Mucosa of descending colon (tissue), 3 donors: ENCODE measurements at regions not wholly inside any gene's neighbourhood (a gene's known extent, or its start where the extent isn't known, plus 50 kb on each side); places are given as distances from the start of the nearest gene placed in this dataset.

Experiments used
- ATAC-seq: fragments of 200-7000 bp; cut with Tn5 transposase; one replicate; pipeline ENCODE4 v1.9.1; 2020; ENCODE audit warnings: mild to moderate bottlenecking, moderate library complexity
- DNase-seq, 3 donors: peaks; one replicate each; pipeline ENCODE4 v3.0.0-alpha.2; 2020
- H3K36me3 ChIP-seq: fragments of 200-600 bp; one replicate; pipeline ENCODE4 v1.8.0; 2021; ENCODE audit warnings: low read depth, mild to moderate bottlenecking
- H3K4me1 ChIP-seq: fragments of 200-600 bp; one replicate; pipeline ENCODE4 v1.8.0; 2021; ENCODE audit warnings: low read depth, mild to moderate bottlenecking
- H3K4me3 ChIP-seq: fragments of 200-600 bp; one replicate; pipeline ENCODE4 v1.8.0; 2021; ENCODE audit warnings: mild to moderate bottlenecking
- H3K9me3 ChIP-seq: fragments of 200-600 bp; one replicate; pipeline ENCODE4 v1.8.0; 2021; ENCODE audit warnings: mild to moderate bottlenecking
- intact Hi-C, 2 donors: fragments of 100-400 bp; cut with DNase I in 1 of 2; cut with micrococcal nuclease in 1 of 2; formaldehyde crosslinking; loops; one replicate each; pipeline versions ENCODE4 v1.11.0 to v1.11.1; 2022; cut with DNase I, micrococcal nuclease
- TF ChIP-seq, protein P1 (sequence below): fragments of 200-600 bp; IDR thresholded peaks from one replicate; pipeline ENCODE4 v1.8.0; 2022; ENCODE audit warnings: antibody characterized with exemption, mild to moderate bottlenecking
- donor health status: DM: no; HTN: no; CAD: no; lungs with moderate emphysema.
- donor health status: DM: no; HTN: no; CAD: no.
- donor health status: DM: no; HTN: yes; CAD: no.

DNA sequence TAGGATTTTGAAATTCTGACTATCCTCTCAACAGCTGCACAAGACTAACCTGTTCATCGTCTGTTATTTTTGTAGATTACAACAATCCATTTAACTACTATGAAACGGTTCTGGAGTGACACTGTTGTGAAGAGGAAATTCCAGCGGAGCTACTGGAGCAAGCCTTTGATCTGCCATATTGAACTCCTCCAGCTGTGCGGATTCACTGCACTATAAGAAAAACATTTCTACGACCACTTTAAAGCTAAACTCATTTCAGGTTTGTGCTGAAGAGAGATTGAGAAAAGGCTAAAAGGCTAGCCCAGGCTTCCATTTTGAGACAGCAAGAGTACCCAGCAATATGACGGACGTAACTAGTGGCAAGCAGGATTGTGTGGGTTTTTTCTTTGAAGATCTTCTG, 104.9 kb upstream of the ANKH start:
- intact Hi-C loops = no loop called here
- no peak overlapping the region for H3K4me3 ChIP-seq
- H3K4me1 ChIP-seq = peaks cover 6% of the 10 kb centered on the region
- H3K9me3 ChIP-seq = no peaks in the 10 kb centered on the region
- no peak for ATAC-seq
- H3K36me3 ChIP-seq = no peaks in the 10 kb centered on the region
- TF ChIP-seq, protein P1, sequence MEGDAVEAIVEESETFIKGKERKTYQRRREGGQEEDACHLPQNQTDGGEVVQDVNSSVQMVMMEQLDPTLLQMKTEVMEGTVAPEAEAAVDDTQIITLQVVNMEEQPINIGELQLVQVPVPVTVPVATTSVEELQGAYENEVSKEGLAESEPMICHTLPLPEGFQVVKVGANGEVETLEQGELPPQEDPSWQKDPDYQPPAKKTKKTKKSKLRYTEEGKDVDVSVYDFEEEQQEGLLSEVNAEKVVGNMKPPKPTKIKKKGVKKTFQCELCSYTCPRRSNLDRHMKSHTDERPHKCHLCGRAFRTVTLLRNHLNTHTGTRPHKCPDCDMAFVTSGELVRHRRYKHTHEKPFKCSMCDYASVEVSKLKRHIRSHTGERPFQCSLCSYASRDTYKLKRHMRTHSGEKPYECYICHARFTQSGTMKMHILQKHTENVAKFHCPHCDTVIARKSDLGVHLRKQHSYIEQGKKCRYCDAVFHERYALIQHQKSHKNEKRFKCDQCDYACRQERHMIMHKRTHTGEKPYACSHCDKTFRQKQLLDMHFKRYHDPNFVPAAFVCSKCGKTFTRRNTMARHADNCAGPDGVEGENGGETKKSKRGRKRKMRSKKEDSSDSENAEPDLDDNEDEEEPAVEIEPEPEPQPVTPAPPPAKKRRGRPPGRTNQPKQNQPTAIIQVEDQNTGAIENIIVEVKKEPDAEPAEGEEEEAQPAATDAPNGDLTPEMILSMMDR = no peak
- DNase-seq = no peak

DNA sequence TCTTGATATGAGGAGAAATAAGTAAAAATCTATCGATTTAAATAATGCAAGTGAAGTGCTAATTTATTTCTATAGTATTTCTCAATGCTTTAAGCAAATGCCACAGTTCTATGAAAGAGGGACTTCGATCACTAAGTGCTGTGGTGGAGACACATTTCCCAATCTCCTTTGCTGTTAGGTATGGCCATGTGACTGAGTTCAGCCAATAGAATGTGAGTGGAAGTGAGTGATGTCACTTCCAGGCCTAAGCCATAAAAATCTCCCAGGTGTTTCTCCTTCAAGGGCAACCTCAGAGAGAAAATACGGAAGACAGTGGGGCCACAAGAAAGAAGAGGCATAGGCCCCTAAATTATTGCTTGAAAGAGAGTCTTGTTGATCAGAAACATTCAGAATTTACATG, 100.3 kb upstream of the ANKH start:
- no peak for DNase-seq

DNA sequence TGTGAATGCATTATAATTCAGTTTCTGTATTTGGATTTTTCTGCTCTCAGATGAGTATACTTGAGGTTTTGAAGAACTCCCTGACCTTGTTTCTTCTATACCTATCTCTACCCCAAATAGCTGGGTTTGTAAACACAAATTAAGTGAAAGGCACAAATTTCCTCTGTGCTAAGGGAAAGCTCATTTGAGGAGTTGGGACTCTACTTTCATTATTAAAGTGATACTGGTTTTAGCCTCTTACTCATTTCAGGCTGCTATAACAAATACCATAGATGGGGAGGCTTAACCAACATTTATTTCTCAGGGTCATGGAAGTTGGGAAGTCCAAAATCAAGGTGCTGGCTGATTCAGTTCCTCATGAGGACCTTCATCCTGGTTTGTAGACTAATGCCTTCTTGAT, 97.2 kb upstream of the ANKH start:
- H3K4me3 ChIP-seq = no peak overlapping the region
- no peaks in the 10 kb centered on the region for H3K4me1 ChIP-seq
- DNase-seq (no peak), ATAC-seq (no peak)
- H3K36me3 ChIP-seq = no peaks in the 10 kb centered on the region
- intact Hi-C loops = no loop called here
- TF ChIP-seq, protein P1 = no peak
- no peaks in the 10 kb centered on the region for H3K9me3 ChIP-seq

More for the DNA sequence above, 100.3 kb upstream of the ANKH start:
- H3K36me3 ChIP-seq = no peaks in the 10 kb centered on the region
- H3K9me3 ChIP-seq = no peaks in the 10 kb centered on the region
- no peak overlapping the region for H3K4me3 ChIP-seq
- no peak for ATAC-seq
- TF ChIP-seq, protein P1 = no peak
- intact Hi-C loops = no loop called here
- H3K4me1 ChIP-seq = no peaks in the 10 kb centered on the region

DNA sequence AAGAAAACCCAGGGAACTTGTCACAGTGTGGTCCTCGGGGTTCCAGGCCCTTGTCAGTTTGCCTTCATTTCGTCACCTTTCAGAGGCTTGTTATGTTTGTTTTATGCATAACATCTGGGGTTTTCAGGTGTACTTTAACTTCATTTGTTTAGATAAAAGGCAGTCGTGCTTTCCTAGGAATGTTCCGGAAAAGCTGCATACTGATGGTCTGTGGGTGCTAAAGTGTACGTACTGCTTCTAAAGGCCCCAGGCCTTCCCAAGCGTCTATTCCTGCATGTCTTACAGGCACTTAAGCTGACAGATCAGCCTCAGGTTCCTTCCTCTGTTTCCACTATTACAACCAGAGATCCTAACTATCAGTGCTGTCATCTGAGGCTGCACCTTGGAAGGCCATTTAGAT, 95.6 kb upstream of the ANKH start:
- DNase-seq (no peak), ATAC-seq (no peak)
- Histone ChIP-seq H3K9me3 (no peaks in the 10 kb centered on the region), H3K36me3 (no peaks in the 10 kb centered on the region), H3K4me3 (no peak overlapping the region), H3K4me1 (no peaks in the 10 kb centered on the region)
- TF ChIP-seq, protein P1 = no peak
- intact Hi-C loops = no loop called here

DNA sequence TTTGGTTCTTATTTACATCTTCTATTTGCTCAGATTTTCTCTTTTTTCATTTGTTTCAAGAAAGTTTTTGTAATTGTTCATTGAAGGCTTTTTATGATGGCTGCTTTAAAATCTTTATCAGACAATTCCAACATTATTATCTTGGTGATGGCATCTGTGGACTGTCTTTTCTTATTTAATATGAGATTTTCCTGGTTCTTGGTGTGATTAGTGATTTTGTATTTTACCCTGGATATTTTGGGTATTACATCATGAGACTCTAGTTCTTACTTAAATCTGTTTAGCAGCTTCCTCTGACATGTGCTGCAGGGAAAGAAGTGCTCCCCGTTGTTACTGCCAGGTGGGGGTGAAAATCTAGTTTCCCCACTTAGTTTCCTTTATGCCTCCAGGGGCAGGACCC, 94.2 kb upstream of the ANKH start:
- DNase-seq = no peak
- ATAC-seq = no peak
- Histone ChIP-seq H3K4me1 (no peaks in the 10 kb centered on the region), H3K9me3 (no peaks in the 10 kb centered on the region), H3K4me3 (no peak overlapping the region), H3K36me3 (no peaks in the 10 kb centered on the region)
- intact Hi-C loops = no loop called here
- TF ChIP-seq, protein P1 = no peak

DNA sequence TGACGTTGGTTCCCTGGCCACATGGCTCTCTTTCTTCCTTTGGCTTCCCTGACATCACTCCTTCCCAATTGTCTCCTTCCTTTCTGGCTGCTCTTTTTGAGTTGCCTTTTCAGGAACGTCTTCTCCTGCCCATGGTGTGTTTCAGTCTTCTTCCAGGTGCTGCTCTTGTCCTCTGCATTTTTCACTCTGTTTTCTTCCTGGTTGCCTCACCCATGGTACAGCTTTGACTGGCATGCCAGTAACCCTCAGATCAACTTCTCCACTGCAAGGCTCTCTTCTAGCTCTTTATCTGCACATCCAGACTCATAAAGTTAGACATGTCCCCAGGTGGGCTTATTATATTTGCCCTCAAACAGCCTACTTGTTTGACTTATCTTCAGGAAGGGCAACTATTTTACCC, 91.0 kb upstream of the ANKH start:
- ATAC-seq (peak; percentile 84), DNase-seq (no peak)
- H3K4me1 ChIP-seq = no peaks in the 10 kb centered on the region
- no peak overlapping the region for H3K4me3 ChIP-seq
- intact Hi-C loops = no loop called here
- H3K9me3 ChIP-seq = no peaks in the 10 kb centered on the region
- H3K36me3 ChIP-seq = no peaks in the 10 kb centered on the region
- TF ChIP-seq, protein P1 = no peak
